ENCODE measurements at regions not wholly inside any gene's neighbourhood (a gene's known extent, or its start where the extent isn't known, plus 50 kb on each side); places are given as distances from the start of the nearest gene placed in this dataset.

DNA sequence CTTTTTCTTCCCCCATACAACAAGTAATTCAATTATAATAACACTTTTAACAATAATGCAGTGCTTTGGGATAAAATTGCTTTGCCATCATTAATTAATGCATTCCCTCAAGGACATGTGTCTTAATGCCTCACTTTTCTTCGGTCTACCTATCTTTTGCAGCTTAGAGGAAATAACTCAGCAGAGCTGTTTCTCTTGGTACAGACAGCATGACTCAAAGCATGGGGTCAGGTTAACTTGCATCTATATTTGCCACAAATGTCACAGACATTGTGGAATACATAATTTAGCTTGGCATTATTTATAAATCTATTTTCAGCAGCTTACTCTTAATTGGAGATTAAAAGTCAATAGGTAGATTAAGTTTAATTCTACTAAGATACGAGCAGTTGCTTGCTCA, 376.1 kb upstream of the CNTNAP5 start (continued):
- TF ChIP-seq, protein P1, sequence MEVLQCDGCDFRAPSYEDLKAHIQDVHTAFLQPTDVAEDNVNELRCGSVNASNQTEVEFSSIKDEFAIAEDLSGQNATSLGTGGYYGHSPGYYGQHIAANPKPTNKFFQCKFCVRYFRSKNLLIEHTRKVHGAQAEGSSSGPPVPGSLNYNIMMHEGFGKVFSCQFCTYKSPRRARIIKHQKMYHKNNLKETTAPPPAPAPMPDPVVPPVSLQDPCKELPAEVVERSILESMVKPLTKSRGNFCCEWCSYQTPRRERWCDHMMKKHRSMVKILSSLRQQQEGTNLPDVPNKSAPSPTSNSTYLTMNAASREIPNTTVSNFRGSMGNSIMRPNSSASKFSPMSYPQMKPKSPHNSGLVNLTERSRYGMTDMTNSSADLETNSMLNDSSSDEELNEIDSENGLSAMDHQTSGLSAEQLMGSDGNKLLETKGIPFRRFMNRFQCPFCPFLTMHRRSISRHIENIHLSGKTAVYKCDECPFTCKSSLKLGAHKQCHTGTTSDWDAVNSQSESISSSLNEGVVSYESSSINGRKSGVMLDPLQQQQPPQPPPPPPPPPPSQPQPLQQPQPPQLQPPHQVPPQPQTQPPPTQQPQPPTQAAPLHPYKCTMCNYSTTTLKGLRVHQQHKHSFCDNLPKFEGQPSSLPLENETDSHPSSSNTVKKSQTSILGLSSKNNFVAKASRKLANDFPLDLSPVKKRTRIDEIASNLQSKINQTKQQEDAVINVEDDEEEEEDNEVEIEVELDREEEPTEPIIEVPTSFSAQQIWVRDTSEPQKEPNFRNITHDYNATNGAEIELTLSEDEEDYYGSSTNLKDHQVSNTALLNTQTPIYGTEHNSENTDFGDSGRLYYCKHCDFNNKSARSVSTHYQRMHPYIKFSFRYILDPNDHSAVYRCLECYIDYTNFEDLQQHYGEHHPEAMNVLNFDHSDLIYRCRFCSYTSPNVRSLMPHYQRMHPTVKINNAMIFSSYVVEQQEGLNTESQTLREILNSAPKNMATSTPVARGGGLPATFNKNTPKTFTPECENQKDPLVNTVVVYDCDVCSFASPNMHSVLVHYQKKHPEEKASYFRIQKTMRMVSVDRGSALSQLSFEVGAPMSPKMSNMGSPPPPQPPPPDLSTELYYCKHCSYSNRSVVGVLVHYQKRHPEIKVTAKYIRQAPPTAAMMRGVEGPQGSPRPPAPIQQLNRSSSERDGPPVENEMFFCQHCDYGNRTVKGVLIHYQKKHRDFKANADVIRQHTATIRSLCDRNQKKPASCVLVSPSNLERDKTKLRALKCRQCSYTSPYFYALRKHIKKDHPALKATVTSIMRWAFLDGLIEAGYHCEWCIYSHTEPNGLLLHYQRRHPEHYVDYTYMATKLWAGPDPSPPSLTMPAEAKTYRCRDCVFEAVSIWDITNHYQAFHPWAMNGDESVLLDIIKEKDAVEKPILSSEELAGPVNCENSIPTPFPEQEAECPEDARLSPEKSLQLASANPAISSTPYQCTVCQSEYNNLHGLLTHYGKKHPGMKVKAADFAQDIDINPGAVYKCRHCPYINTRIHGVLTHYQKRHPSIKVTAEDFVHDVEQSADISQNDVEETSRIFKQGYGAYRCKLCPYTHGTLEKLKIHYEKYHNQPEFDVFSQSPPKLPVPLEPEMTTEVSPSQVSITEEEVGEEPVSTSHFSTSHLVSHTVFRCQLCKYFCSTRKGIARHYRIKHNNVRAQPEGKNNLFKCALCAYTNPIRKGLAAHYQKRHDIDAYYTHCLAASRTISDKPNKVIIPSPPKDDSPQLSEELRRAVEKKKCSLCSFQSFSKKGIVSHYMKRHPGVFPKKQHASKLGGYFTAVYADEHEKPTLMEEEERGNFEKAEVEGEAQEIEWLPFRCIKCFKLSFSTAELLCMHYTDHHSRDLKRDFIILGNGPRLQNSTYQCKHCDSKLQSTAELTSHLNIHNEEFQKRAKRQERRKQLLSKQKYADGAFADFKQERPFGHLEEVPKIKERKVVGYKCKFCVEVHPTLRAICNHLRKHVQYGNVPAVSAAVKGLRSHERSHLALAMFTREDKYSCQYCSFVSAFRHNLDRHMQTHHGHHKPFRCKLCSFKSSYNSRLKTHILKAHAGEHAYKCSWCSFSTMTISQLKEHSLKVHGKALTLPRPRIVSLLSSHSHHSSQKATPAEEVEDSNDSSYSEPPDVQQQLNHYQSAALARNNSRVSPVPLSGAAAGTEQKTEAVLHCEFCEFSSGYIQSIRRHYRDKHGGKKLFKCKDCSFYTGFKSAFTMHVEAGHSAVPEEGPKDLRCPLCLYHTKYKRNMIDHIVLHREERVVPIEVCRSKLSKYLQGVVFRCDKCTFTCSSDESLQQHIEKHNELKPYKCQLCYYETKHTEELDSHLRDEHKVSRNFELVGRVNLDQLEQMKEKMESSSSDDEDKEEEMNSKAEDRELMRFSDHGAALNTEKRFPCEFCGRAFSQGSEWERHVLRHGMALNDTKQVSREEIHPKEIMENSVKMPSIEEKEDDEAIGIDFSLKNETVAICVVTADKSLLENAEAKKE (CRISPR knock-in tag; IDR thresholded peaks at IDR 0.05): no peak

GRCh38 chr2:123651151-123651550, 373.9 kb upstream of the CNTNAP5 start:
- H4K20me1 ChIP-seq (replicated peaks; ENCODE audit: insufficient read depth): no peaks in the 10 kb centered on the region
- TF ChIP-seq, protein P1 (CRISPR knock-in tag; IDR thresholded peaks at IDR 0.05): no peak
- TF ChIP-seq ZNF331 (CRISPR knock-in tag; IDR thresholded peaks at IDR 0.05; ENCODE audit: low read depth) (no peak), CREB1 (CRISPR knock-in tag; IDR thresholded peaks at IDR 0.05; ENCODE audit: low read depth) (no peak), NANOG (IDR thresholded peaks at IDR 0.05; ENCODE audit: borderline replicate concordance) (no peak), ZNF114 (CRISPR knock-in tag; IDR thresholded peaks at IDR 0.05) (no peak), EZH2 (IDR thresholded peaks at IDR 0.05; ENCODE audit: low read depth, unreplicated experiment) (no peak)
- peaks cover 18% of the 10 kb centered on the region; the same call in 1 of the 2 replicates for H3K4me1 ChIP-seq (ENCODE audit: insufficient read depth)
- no peak overlapping the region for H2AFZ ChIP-seq
- no peaks in the 10 kb centered on the region for H3K36me3 ChIP-seq (ENCODE audit: insufficient read depth)
- no peak overlapping the region for H3K4me2 ChIP-seq
- H3K9me2 ChIP-seq (ENCODE audit: insufficient read depth): no peaks in the 10 kb centered on the region
- ATAC-seq (no peak), DNase-seq (ENCODE audit: low spot score) (no peak)
- Mint-ChIP-seq H3K27me3 (ENCODE audit: insufficient read depth, low read depth, poor library complexity) (no peaks in the 10 kb centered on the region), H3K4me3 (no peak overlapping the region), H3K36me3 (ENCODE audit: low read depth) (no peaks in the 10 kb centered on the region; the same call in 2 of the 3 replicates), H3K4me1 (peaks cover 30% of the 10 kb centered on the region), H3K9me3 (no peaks in the 10 kb centered on the region), H3K27ac (no peak overlapping the region)
- H3K79me2 ChIP-seq (replicated peaks; ENCODE audit: insufficient read depth): no peaks in the 10 kb centered on the region
- H3F3A ChIP-seq (replicated peaks; ENCODE audit: low read depth): no peaks in the 10 kb centered on the region
- H3K4me3 ChIP-seq: no peak overlapping the region
- H3K27ac ChIP-seq (ENCODE audit: low read depth): no peak overlapping the region
- no peaks in the 10 kb centered on the region for H3K27me3 ChIP-seq (ENCODE audit: insufficient read depth)

Measured in GM23338 (cell line).